HCEC 1CT (cell line): ENCODE measurements at regions not wholly inside any gene's neighbourhood (a gene's known extent, or its start where the extent isn't known, plus 50 kb on each side); places are given as distances from the start of the nearest gene placed in this dataset.
A peak's percentile ranks its signal among the peaks of the same experiment; 100 is the strongest.
"Not testable (repeated sequence)": the region's sequence is repeated elsewhere in the genome, so short reads cannot be mapped to it uniquely, and the experiment has no call there.

Experiments used
- DNase-seq: peaks from one replicate; pipeline ENCODE4 v3.0.0-alpha.2; 2017

DNA sequence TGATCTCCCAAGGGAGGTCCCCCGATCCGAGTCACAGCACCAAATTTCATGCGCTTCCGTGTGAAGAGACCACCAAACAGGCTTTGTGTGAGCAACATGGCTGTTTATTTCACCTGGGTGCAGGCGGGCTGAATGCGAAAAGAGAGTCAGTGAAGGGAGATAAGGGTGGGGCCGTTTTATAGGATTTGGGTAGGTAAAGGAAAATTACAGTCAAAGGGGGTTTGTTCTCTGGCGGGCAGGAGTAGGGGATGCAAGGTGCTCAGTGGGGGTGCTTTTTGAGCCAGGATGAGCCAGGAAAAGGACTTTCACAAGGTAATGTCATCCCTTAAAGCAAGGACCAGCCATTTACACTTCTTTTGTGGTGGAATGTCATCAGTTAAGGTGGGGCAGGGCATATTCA, 309.2 kb upstream of the PAPPA start:
- not testable (repeated sequence) for DNase-seq

- peak; percentile 93 for DNase-seq
Observed at GRCh38 chr9:115845648-115846312, 307.8 kb upstream of the PAPPA start.

DNA sequence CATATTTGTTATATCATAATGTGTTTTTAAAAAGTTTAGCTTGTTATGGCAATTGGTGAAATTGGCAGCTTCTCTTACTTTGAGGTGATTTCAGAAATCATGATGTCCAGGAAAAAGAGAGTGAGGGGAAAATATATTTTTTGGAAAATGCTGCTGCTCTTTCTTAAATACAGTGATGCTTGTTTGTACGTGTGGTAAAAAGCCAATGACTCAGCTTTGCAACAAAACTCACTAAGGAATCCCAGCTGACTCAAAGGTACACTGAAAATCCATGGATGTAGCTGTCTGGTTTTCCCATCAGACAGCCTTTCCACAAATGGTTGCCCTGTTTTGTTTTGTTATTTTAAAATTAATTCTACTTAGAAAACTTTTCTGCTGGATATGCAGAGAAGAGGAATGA, 306.4 kb upstream of the PAPPA start:
- DNase-seq = peak; percentile 74

DNA sequence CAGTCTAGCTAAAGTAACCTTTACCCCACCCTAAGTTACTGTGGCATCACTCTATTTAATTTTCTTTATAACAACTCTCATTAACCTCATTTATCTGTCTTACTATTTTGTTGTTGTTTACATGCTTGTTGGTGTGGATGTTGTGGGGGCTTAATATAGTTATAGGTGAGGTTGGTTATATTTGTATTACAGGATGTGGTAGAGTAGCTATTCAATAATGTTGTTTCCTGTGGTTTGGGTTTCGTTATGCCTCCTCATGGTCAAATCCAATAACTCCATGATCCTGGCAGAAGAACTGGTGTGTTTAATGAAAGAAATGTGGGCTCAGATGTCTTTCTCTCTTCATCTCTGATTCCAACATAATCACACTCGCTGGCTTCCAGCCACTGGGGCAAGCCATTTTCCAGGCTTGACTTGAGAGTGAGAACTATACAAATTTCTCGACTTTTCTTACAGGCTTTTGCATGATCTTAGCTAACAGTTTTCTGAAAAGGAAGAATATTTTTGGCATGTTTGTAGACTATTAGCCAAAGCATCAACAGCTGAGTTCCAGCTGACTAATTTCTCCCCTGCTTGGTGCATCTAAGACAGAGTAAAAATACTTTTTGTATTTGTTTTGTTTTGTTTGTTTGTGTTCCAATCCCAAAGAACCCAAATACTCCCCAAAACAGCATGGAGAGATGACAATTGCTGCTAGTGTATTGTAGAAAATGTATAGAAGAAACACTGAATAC, 303.7 kb upstream of the PAPPA start:
- peak; percentile 14 for DNase-seq

DNA sequence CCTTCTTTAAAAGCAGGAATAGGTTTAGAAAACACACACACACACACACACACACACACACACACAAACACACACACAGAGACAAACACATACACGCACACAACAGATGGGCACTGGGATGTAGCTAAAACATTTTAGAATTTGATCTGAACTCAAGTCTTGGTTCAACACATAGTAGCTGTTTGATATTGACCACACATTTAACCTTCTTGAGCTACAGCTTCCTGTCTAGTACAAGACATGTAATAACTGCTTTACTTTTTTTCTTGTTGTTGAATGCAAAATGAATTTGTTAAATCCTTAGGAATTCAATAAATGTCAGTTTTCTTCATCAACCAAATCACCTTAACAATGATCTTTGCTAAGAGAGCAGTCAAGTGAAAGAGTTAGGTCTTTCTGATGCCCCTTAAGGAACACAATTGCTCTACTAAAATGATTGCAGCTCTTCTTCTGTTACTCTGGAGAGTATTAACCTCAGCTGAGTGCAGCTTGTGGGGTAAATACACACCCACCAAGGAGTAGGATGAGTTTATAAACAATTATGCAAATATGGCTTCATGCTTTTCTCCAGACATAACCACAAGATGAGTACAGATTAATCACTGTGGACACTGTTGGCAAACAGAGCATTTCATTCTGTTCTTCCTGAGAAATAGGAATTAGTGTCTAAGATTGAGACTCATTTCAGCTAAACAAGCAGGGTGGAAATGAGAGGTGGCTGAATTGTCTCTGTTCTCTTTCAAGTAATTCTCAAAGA, 302.9 kb upstream of the PAPPA start:
- DNase-seq = peak; percentile 88

DNA sequence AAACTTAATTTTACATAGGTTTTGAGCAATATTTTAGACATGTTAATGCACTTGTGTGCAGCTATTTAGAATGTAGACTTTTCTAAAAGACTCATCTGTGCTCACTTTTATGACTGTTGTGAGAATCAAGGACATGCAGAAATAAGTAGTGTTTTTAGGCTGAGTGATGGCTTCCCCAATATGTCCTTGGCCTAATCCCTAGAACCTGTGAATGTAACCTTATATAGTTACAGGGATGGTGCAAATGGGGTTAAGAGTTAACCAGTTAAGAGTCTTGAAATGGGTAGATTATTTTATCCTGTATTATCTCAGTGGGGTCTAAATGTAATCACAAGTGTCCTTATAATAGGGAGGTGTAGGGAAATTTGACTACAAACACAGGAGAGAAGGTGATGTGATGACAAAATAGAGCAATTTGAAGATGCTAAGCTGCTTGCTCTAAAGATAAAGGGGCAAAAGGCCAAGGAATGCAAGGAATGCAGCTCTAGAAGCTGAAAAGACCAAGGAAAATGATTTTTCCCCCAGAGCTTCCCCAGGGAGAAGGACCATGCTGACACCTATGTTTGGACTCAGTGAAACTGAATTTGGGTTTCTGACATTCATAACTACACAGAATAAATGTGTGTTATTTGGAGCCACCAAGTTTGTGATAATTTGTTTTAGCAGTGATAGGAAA, 298.0 kb upstream of the PAPPA start:
- DNase-seq = no peak

- DNase-seq = not testable (repeated sequence)
Observed at GRCh38 chr9:115858421-115858820, 295.2 kb upstream of the PAPPA start.

DNA sequence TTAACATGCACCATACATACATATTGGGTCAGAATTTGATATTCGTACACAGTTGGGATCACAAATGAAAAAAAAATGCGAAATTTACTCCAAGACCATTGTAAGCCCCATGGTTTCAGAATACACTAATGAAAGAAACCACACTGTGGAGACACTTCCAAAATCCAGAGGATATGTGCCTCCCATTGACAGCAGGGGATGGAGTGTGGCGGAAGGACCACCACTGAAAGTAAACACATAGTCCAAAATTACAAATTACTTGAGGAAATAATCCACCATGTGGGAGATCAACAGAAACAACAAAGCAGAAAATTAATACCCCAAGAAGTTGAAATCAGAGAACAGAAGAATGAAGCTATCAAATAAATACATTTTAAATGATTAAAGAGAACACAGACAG, 291.6 kb upstream of the PAPPA start:
- DNase-seq = no peak

DNA sequence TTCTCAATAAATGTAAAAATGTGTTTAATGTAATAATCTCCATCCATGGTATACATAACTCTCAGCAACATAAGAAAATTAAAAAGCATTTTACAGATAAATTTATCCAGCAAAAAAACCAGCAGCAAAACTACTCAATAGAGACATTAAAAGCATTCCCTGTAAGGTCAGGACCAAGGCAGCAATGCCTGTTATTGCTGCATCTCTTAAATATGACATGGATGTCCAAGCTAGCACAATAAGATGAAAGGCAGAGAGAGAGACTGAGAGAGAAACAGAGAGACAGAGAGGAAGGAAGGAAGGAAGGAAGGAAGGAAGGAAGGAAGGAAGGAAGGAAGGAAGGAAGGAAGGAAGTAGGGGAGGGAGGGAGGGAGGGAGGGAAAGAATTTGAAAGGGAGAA, 289.0 kb upstream of the PAPPA start:
- no peak for DNase-seq

- DNase-seq = no peak
Observed at GRCh38 chr9:115867326-115867725, 286.3 kb upstream of the PAPPA start.

- DNase-seq = no peak
Observed at GRCh38 chr9:115877852-115878438, 275.6 kb upstream of the PAPPA start.

DNA sequence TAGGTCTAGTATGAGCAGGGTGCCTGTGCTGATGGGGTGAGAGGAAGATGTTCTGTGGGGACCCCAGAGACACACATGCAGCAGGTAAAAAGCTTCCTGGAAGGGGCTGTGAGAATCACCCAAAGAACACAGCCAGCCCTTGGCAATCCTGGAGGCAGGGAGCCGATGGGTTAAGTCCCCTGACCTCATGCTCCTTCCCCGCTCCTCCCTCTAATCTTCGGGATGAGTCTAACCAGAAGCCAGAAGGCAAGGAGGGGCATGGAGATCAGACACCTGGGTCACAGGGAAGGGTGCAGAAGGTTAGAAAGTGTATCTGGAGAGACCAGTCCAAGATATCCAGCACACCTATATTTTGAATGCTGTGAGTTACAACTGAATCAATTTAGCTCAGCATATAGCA, 274.1 kb upstream of the PAPPA start:
- DNase-seq = no peak

DNA sequence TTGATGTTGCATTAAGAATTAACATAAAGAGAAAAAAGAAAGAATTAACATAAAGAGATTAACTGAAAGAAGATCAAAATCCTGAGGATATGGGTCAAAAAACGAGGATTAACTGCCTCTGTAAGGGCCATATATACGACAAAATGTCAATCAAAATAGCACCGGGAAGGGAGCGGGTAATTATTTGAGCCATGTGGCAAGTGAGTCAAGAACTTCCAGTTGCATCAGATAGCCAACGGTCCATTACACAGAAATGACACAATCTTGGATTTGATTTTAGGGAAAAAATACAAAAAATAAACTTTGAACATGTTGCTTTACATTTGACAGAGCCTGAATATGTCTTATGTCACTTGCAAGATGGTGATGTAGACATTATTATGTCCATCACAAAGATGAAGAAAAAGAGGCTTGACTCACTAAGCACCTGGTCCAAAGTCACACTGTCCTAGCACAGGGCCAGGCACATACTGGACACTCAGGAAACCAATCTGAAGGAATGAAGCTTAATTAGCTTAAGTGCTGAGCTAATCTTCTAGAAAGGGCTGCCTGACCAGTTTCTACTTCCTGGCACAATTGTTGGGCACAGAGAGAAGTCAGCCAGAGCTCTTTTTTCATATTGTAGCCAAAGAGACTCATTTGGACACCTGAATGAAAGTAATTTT, 273.2 kb upstream of the PAPPA start:
- DNase-seq = no peak

DNA sequence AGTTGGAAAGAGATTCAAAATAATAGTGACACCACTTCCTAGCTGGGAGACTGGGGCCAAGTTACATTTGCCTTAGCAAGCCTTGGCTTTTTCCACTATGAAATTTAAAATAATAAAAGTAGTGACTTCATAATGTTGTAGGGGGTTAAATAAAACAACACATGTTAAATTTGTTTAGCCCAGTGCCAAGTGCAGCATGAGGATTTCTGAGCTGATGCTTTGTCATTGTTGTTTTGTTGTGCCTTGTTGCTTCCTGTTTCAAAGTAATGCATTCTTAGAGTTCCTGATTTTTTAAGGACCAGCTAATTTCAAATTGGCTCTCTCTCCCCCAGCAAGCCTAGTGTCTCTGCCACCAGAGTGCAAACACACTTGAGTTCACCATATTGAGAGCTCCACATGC, 270.7 kb upstream of the PAPPA start:
- DNase-seq = no peak

DNA sequence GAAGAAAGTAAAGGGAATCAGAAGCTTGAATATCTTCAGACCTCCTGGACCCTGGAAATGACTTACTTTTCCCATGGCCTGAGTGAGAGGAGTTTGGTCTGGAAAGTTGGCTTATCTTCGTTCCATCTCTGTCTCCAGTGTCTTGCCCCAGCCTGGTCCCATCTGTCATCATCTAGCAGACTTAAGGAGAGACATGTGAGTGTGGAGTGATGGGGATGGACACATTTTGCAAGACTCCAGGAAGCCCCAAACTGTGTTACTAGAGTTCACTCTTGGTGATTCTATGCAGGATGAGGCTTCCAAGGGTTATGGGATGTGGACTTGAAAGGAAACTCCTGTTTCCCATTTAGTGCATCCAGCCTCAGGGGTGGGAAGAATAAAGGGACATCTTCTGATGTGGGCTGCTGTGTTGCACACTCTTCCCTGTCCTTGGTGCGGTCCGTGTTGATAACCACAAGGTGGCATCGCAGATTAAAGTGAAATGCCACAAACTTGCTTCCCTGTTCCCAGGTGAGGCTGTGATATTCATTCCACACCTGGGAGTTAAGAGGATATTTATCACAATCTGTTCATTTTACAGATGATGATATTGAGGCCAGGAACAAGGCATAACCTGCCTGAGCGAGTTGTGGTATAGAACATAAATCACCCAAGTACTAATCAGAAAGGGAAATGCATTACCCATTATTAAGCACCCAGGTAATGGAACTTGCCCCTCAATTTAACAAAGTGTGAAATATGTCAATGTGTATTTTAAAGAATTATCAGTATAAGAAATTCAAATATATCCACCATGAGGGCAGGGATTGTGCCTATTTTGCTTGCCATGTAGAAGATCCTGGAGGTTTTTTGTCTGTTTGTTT, 269.9 kb upstream of the PAPPA start:
- DNase-seq = peak; percentile 35

DNA sequence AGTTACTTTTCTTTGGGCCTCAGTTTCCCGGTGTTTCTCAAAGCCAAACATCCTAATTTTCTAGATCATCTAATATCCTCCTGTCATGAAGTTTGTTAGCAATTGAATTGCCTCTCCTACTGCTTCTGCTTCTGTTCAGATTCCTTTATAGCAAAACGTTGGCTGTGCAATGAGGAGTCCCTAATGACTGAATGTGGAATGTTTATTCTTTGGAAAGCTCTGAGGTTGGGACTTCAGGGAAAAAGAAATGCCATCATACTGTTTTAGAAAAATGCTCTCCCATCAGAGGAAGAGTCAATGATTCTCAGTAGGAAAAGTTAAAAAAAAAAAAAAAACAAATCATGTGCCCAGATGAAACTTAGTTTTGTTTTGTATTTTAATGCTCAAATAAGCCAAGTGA, 268.7 kb upstream of the PAPPA start:
- DNase-seq = no peak

DNA sequence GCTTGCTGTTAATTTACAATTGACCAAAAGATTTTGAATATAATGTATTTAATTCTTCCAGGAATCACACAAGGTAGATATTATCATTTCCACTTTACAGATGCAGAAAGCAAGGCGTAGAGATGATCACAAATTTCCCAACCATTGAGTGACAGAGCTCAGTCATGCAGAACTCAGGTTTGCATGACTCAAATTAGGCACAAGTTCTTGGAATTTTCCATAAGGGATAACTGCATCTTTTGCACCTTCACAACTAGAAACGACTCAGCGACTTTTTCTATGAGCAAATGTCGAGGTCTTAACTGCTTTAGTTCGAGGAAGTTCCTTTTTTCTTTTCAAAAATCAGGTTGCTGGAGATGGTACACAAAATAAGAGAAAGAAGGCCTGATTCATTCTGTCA, 265.5 kb upstream of the PAPPA start:
- no peak for DNase-seq

DNA sequence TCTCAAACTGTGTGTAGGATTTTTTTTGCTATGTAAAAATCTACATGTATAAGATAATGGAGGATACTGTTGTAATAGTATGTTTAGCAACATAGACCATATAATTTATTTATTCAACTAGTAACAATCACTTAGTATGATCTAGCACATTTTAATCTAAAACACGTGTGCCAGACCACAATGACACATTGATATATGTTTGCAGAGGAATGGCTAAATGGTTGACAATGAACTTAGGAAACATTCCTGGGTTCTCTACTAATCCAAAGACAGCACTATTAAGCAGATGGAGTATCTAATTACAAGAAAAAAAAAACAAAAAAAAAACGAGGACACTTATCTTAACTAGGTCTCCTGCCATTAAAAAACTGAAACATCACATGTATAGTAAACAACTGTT, 261.7 kb upstream of the PAPPA start:
- peak; percentile 83 for DNase-seq

GRCh38 chr9:115898478-115898877, 255.1 kb upstream of the PAPPA start:
- DNase-seq = not testable (repeated sequence)

- DNase-seq = no peak
Observed at GRCh38 chr9:115900698-115901097, 252.9 kb upstream of the PAPPA start.

GRCh38 chr9:115910959-115911358, 242.6 kb upstream of the PAPPA start:
- DNase-seq = no peak
